Thyroid gland (tissue), 4 donors: ENCODE measurements at regions not wholly inside any gene's neighbourhood (a gene's known extent, or its start where the extent isn't known, plus 50 kb on each side); places are given as distances from the start of the nearest gene placed in this dataset.
"Not testable (repeated sequence)": the region's sequence is repeated elsewhere in the genome, so short reads cannot be mapped to it uniquely, and the experiment has no call there.

ENCODE experiments used
- DNase-seq, 2 donors: peaks; one replicate each; pipeline ENCODE4 v3.0.0-alpha.2; 2019
- H3K27ac ChIP-seq, 3 donors: fragments of 200-600 bp; sonication (generic); 1 replicate in 2 of 3; 2 replicates in 1 of 3; pipeline ENCODE4 v1.5.1; 2016 to 2019; ENCODE audit warnings: mild to moderate bottlenecking in 1 of 3, moderate library complexity in 1 of 3
- H3K27me3 ChIP-seq: fragments of 200-600 bp; sonication (generic); one replicate; pipeline ENCODE4 v1.5.1; 2019
- H3K36me3 ChIP-seq, 2 donors: fragments of 200-600 bp; sonication (generic); one replicate each; pipeline ENCODE4 v1.5.1; 2016 to 2019
- H3K4me1 ChIP-seq, 2 donors: fragments of 200-600 bp; sonication (generic); one replicate each; pipeline ENCODE4 v1.5.1; 2017 to 2019
- H3K4me3 ChIP-seq, 3 donors: fragments of 200-600 bp; sonication (generic); replicated peaks in 1 of 3; 1 replicate in 2 of 3; 2 replicates in 1 of 3; pipeline ENCODE4 v1.5.1; 2016; ENCODE audit warnings: mild to moderate bottlenecking in 1 of 3
- H3K9me3 ChIP-seq: fragments of 200-600 bp; sonication (generic); one replicate; pipeline ENCODE4 v1.5.1; 2017
- POLR2A ChIP-seq, 2 donors: fragments of 450-650 bp; IDR thresholded peaks; one replicate each; pipeline ENCODE4 v1.6.1; 2017; ENCODE audit warnings: antibody characterized with exemption in 2 of 2, mild to moderate bottlenecking in 2 of 2, moderate library complexity in 1 of 2
- WGBS, 2 donors: methylation state at CpG; one replicate each; pipeline ENCODE4 v1.1.5; 2017; 5-methylcytosine and 5-hydroxymethylcytosine counted together
- intact Hi-C: fragments of 100-400 bp; cut with DNase I; formaldehyde crosslinking; loops from one replicate; pipeline ENCODE4 v1.15.1; 2023
- TF ChIP-seq, protein P1 (sequence below), 6 experiments: fragments of 200-600 bp in 3 of 6; fragments of 450-650 bp in 3 of 6; sonication (generic) in 3 of 6; IDR thresholded peaks; one replicate each; pipeline ENCODE4 v1.5.1; 2016 to 2019; ENCODE audit warnings: antibody characterized with exemption in 6 of 6, mild to moderate bottlenecking in 2 of 6, inconsistent platforms in 1 of 6, moderate library complexity in 1 of 6

DNA sequence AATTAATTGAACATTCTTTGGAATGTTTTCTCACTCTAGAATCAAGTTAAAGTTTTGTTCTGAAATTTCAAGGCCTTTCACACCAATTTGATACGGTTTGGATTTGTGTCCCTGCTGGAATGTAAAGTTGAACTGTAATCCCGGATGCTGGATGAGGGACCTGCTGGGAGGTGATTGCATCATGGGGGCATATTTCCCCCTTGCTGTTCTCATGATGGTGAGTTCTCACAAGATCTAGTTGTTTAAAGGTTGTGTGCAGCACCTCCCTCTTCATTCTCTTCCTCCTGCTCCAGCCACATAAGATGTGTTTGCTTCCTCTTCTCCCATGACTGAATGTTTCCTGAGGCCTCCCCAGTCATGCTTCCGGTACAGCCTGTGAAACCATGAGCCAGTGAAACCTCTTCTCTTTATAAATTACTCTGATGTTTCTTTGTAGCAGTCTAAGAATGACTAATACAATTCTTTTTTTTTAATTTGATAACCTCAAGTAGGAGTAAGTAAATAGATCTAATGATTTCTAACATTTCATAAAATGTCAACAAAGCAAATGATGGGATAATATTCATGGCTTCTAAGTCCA is 144.2 kb upstream of the CDH7 start:
- H3K36me3 ChIP-seq: no peaks in the 10 kb centered on the region
- no peaks in the 10 kb centered on the region for H3K4me1 ChIP-seq
- no peaks in the 10 kb centered on the region for H3K27me3 ChIP-seq
- TF ChIP-seq POLR2A (IDR thresholded peaks at IDR 0.05): no peak
- TF ChIP-seq, protein P1, sequence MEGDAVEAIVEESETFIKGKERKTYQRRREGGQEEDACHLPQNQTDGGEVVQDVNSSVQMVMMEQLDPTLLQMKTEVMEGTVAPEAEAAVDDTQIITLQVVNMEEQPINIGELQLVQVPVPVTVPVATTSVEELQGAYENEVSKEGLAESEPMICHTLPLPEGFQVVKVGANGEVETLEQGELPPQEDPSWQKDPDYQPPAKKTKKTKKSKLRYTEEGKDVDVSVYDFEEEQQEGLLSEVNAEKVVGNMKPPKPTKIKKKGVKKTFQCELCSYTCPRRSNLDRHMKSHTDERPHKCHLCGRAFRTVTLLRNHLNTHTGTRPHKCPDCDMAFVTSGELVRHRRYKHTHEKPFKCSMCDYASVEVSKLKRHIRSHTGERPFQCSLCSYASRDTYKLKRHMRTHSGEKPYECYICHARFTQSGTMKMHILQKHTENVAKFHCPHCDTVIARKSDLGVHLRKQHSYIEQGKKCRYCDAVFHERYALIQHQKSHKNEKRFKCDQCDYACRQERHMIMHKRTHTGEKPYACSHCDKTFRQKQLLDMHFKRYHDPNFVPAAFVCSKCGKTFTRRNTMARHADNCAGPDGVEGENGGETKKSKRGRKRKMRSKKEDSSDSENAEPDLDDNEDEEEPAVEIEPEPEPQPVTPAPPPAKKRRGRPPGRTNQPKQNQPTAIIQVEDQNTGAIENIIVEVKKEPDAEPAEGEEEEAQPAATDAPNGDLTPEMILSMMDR (IDR thresholded peaks at IDR 0.05): no peak
- DNase-seq: no peak
- intact Hi-C loops: no loop called here
- no peaks in the 10 kb centered on the region for H3K9me3 ChIP-seq
- H3K4me3 ChIP-seq: no peak overlapping the region
- WGBS, 2 donors: 78 to 79% methylated on average over 3 of the region's 3 CpGs
- no peak overlapping the region for H3K27ac ChIP-seq

DNA sequence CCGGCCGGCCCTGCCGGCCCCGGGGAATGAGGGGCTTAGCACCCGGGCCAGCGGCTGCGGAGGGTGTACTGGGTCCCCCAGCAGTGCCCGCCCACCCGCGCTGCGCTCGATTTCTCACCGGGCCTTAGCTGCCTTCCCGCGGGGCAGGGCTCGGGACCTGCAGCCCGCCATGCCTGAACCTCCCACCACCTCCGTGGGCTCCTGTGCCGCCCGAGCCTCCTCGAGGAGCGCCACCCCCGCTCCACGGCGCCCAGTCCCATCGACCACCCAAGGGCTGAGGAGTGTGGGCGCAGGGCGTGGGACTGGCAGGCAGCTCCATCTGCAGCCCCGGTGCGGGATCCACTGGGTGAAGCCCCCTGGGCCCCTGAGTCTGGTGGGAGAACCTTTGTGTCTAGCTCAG is 145.5 kb upstream of the CDH7 start:
- H3K36me3 ChIP-seq, H3K4me1 ChIP-seq, H3K4me3 ChIP-seq, H3K27me3 ChIP-seq, DNase-seq, H3K27ac ChIP-seq, H3K9me3 ChIP-seq, intact Hi-C loops: not testable (repeated sequence)
- 96 to 97% methylated on average over 16 to 19 of the region's 30 CpGs for WGBS, 2 donors

DNA sequence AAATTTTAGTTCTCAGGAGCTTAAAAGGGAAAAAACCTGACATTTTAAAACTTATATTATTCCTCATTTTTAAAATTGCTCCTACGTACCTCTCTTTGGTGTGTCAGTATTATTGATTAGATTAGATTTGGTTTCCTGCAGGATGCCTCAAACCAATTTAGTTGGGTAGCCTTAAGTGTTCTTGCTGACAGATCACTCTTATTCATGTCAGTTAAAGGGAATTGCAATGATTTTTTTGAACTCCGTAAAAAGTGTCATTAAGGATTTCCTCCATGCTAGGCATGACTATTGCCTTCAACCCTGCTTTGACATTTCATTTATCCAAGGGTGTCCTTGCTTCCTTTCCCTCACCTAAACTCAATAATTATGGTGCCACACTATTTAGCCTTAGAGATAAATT is 149.0 kb upstream of the CDH7 start:
- DNase-seq: no peak
- H3K4me3 ChIP-seq: no peak overlapping the region
- intact Hi-C loops: no loop called here
- no peak for TF ChIP-seq POLR2A (IDR thresholded peaks at IDR 0.05)
- TF ChIP-seq, protein P1 (IDR thresholded peaks at IDR 0.05): no peak
- no peak overlapping the region for H3K27ac ChIP-seq
- H3K27me3 ChIP-seq: no peaks in the 10 kb centered on the region
- WGBS, 2 donors: 58 to 74% methylated on average over 2 of the region's 2 CpGs
- no peaks in the 10 kb centered on the region for H3K9me3 ChIP-seq
- no peaks in the 10 kb centered on the region for H3K4me1 ChIP-seq
- H3K36me3 ChIP-seq: no peaks in the 10 kb centered on the region

DNA sequence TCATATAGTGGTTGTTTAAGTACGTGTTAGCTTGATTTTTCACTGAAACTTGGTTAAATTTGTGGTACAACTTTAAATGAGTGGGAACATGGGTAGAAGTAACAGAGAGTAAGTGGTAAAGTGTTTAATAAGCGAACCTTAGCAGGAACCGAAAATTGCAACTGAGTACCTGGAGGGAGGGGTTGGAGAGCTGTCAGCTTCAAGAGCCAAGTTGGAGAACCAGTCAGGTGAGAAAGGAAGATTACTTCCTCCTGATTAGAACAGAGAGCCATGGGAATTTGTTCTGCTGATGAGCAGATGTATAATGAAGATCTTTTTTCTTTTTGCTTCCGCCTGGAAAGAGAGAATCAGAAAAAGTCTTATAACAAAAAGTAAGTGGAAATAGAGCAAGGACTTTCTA is 158.4 kb upstream of the CDH7 start:
- Histone ChIP-seq H3K4me3 (no peak overlapping the region), H3K4me1 (no peaks in the 10 kb centered on the region), H3K27me3 (no peaks in the 10 kb centered on the region), H3K36me3 (no peaks in the 10 kb centered on the region), H3K9me3 (no peaks in the 10 kb centered on the region), H3K27ac (no peak overlapping the region)
- intact Hi-C loops: no loop called here
- TF ChIP-seq, protein P1 (IDR thresholded peaks at IDR 0.05): no peak
- no peak for TF ChIP-seq POLR2A (IDR thresholded peaks at IDR 0.05)
- 49 to 59% methylated on average over 4 of the region's 4 CpGs for WGBS, 2 donors
- DNase-seq: no peak

DNA sequence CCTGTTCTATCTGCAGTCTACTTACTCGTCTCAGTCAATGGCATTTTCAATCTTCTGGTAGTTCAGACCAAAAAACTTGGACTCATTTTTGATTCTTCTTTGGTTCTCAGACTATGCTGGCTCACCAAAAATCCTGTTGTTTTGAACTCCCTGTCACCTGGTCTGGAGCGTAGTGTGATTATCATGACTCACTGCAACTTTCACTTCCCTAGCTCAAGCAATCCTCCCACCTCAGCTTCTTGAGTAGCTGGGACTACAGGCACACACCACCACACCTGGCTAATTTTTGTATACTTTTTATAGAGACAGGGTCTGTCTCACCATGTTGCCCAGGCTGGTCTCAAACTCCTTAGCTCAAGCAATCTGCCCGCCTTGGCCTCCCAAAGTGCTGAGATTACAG is 163.3 kb upstream of the CDH7 start:
- WGBS, 2 donors: 90 to 92% methylated on average over 3 of the region's 3 CpGs
- no peaks in the 10 kb centered on the region for H3K27me3 ChIP-seq
- DNase-seq: no peak
- TF ChIP-seq, protein P1 (IDR thresholded peaks at IDR 0.05): no peak
- TF ChIP-seq POLR2A (IDR thresholded peaks at IDR 0.05): no peak
- intact Hi-C loops: no loop called here
- H3K27ac ChIP-seq: no peak overlapping the region
- H3K36me3 ChIP-seq: no peaks in the 10 kb centered on the region
- no peaks in the 10 kb centered on the region for H3K4me1 ChIP-seq
- no peaks in the 10 kb centered on the region for H3K9me3 ChIP-seq
- no peak overlapping the region for H3K4me3 ChIP-seq

DNA sequence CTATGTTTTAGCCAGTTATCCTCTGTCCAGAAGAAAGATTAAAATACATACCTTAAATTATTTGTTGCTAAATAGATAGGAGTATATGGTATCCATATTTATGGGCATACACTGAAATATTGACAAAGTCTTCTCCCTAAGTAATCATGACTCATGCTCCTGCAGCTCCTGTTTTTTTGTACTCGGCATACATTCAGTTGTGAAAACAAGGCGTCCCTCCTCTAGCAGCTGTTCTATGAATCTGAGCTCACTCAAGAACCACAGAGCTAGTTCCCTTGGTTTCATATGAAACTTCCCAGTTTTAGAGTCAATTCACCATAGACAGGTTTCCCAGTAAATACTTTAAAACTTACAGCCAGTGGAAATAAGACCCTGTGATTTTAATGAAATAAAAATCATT is 168.7 kb upstream of the CDH7 start:
- H3K27ac ChIP-seq, intact Hi-C loops, H3K27me3 ChIP-seq, H3K9me3 ChIP-seq, H3K36me3 ChIP-seq, H3K4me3 ChIP-seq, H3K4me1 ChIP-seq, DNase-seq: not testable (repeated sequence)
- 50 to 75% methylated on average over 1 of the region's 2 CpGs for WGBS, 2 donors
